GM12878 (cell line): ENCODE measurements at regions not wholly inside any gene's neighbourhood (a gene's known extent, or its start where the extent isn't known, plus 50 kb on each side); places are given as distances from the start of the nearest gene placed in this dataset.

ENCODE experiments used
- ATAC-seq: fragments of 200-7000 bp; cut with Tn5 transposase; 3 replicates; pipeline ENCODE4 v1.9.1; 2020; ENCODE audit warnings: mild to moderate bottlenecking, moderate library complexity
- BruUV-seq: library from RNA; stranded (reverse); fragments of 400-500 nt; replicated peaks from 2 replicates; lab custom pipeline; 2021; lab: Mats Ljungman, UMichigan
- CTCF ChIA-PET: fragments of 300-600 bp; sonication (Branson Sonifier 250); formaldehyde crosslinking; extraction: SDS; loops from one replicate; lab custom pipeline; 2021; ENCODE audit warnings: inconsistent platforms; lab: Yijun Ruan, JAX
- POLR2A ChIA-PET: fragments of 350-600 bp; formaldehyde crosslinking; extraction: SDS; loops from one replicate; lab custom pipeline; 2021; ENCODE audit warnings: inconsistent platforms; lab: Charles Lee
- RAD21 ChIA-PET: fragments of 300-600 bp; sonication (Branson Sonifier 250); formaldehyde crosslinking; loops from one replicate; lab custom pipeline; 2023; ENCODE audit warnings: antibody characterized with exemption; ENCODE audit not compliant: unreplicated experiment; lab: Charles Lee
- SMC1A ChIA-PET: fragments of 300-600 bp; sonication (Branson Sonifier 250); formaldehyde crosslinking; loops from one replicate; lab custom pipeline; 2023; ENCODE audit not compliant: unreplicated experiment, uncharacterized antibody; lab: Charles Lee
- DNase-seq: peaks from one replicate; pipeline ENCODE4 v3.0.0-alpha.2; 2011; ENCODE audit warnings: low read depth, low spot score
- FAIRE-seq: peaks from 3 replicates; lab custom pipeline; 2011; peaks lifted over from hg19 to GRCh38; lab: Jason Lieb, UNC
- H2AFZ ChIP-seq: 2 replicates; pipeline ENCODE4 v1.6.0; 2011; ENCODE audit warnings: low read depth, low read length, control low read depth; ENCODE audit not compliant: control insufficient read depth
- H3K27ac ChIP-seq: 2 replicates; pipeline ENCODE4 v1.5.1; 2011; ENCODE audit warnings: control low read depth; ENCODE audit not compliant: control insufficient read depth, insufficient read depth
- H3K27me3 ChIP-seq, 2 experiments: replicated peaks in 1 of 2; 2 replicates each; pipeline versions ENCODE4 v1.6.0 to v1.6.1; 2011; ENCODE audit warnings: low read length in 1 of 2; ENCODE audit not compliant: control insufficient read depth in 2 of 2, insufficient read depth in 2 of 2
- H3K36me3 ChIP-seq, 2 experiments: 2 replicates each; pipeline ENCODE4 v1.5.1; 2011; ENCODE audit warnings: low read length in 1 of 2; ENCODE audit not compliant: control insufficient read depth in 2 of 2, insufficient read depth in 2 of 2
- H3K4me1 ChIP-seq: 2 replicates; pipeline ENCODE4 v1.6.1; 2011; ENCODE audit warnings: mild to moderate bottlenecking, low read length, moderate library complexity, mixed read lengths; ENCODE audit not compliant: control insufficient read depth, insufficient read depth
- H3K4me2 ChIP-seq: 2 replicates; pipeline ENCODE4 v1.6.0; 2011; ENCODE audit warnings: control low read depth; ENCODE audit not compliant: control insufficient read depth, insufficient read depth
- H3K4me3 ChIP-seq: fragments of 200-600 bp; sonication (generic); 2 replicates; pipeline ENCODE4 v1.5.1; 2016
- H3K79me2 ChIP-seq: 2 replicates; pipeline ENCODE4 v1.6.0; 2011; ENCODE audit warnings: low read length; ENCODE audit not compliant: control insufficient read depth, insufficient read depth
- H3K9ac ChIP-seq: 2 replicates; pipeline ENCODE4 v1.8.0; 2011; ENCODE audit warnings: low read length, control low read depth, mixed read lengths; ENCODE audit not compliant: control insufficient read depth, insufficient read depth
- H3K9me3 ChIP-seq: replicated peaks from 3 replicates; pipeline ENCODE4 v1.5.1; 2011; ENCODE audit warnings: mild to moderate bottlenecking, low read length; ENCODE audit not compliant: control insufficient read depth, insufficient read depth
- H4K20me1 ChIP-seq: 2 replicates; pipeline ENCODE4 v1.6.0; 2011; ENCODE audit not compliant: control insufficient read depth, insufficient read depth
- CBFB ChIP-seq: IDR thresholded peaks from 2 replicates; pipeline ENCODE4 v1.6.1; 2016; ENCODE audit warnings: antibody characterized with exemption, low read depth
- KAT2A ChIP-seq: conservative IDR thresholded peaks from 2 replicates; pipeline ENCODE4 v1.6.1; 2011; ENCODE audit warnings: low read depth, low read length; ENCODE audit not compliant: control insufficient read depth
- MTA3 ChIP-seq: IDR thresholded peaks from 2 replicates; pipeline ENCODE4 v1.6.1; 2012; ENCODE audit warnings: low read length, inconsistent platforms, borderline replicate concordance
- NFYA ChIP-seq: IDR thresholded peaks from 2 replicates; pipeline ENCODE4 v1.6.1; 2011; ENCODE audit warnings: low read depth, mild to moderate bottlenecking, low read length, improper control_type of control experiment, borderline replicate concordance
- PAX5 ChIP-seq: IDR thresholded peaks from 2 replicates; pipeline ENCODE4 v1.6.1; 2011; ENCODE audit warnings: low read depth, low read length, borderline replicate concordance
- POU2F2 ChIP-seq: IDR thresholded peaks from 3 replicates; pipeline ENCODE4 v1.6.1; 2011; ENCODE audit warnings: low read depth, mild to moderate bottlenecking, low read length, borderline replicate concordance
- RELA ChIP-seq: fragments of 450-650 bp; IDR thresholded peaks from 2 replicates; pipeline ENCODE4 v1.8.0; 2014; ENCODE audit warnings: borderline replicate concordance; ENCODE audit not compliant: partially characterized antibody
- SP1 ChIP-seq: IDR thresholded peaks from one replicate; pipeline ENCODE4 v1.6.1; 2011; ENCODE audit warnings: low read depth, low read length
- ZNF207 ChIP-seq: fragments of 450-650 bp; IDR thresholded peaks from 2 replicates; pipeline ENCODE4 v1.6.1; 2014; ENCODE audit warnings: antibody characterized with exemption, mild to moderate bottlenecking, borderline replicate concordance
- ZNF384 ChIP-seq: IDR thresholded peaks from 2 replicates; pipeline ENCODE4 v1.6.1; 2012; ENCODE audit warnings: low read depth, mild to moderate bottlenecking, low read length, improper control_type of control experiment, borderline replicate concordance
- WGBS: methylation state at CpG from one replicate; pipeline ENCODE4 v1.1.6; 2016; ENCODE audit warnings: low lambda C conversion rate; ENCODE audit not compliant: insufficient replicate concordance, insufficient coverage; ENCODE audit errors: missing lambda C conversion rate; 5-methylcytosine and 5-hydroxymethylcytosine counted together
- in situ Hi-C: fragments of 300-500 bp; cut with MboI; formaldehyde crosslinking; loops from 9 replicates; pipeline ENCODE4 v1.14.3; 2018; ENCODE audit warnings: mixed read lengths
- intact Hi-C: fragments of 100-400 bp; cut with micrococcal nuclease; formaldehyde crosslinking; loops from one replicate; pipeline ENCODE4 v1.14.2; 2022; ENCODE audit not compliant: unreplicated experiment
- TF ChIP-seq, protein P1 (sequence below): fragments of 450-650 bp; IDR thresholded peaks from 2 replicates; pipeline ENCODE4 v1.6.1; 2017; ENCODE audit warnings: low read depth, mild to moderate bottlenecking, moderate library complexity
- TF ChIP-seq, protein P2 (sequence below): fragments of 450-650 bp; IDR thresholded peaks from 2 replicates; pipeline ENCODE4 v1.6.1; 2017; ENCODE audit warnings: mild to moderate bottlenecking, low read depth, inconsistent platforms; ENCODE audit not compliant: poor library complexity, severe bottlenecking
- TF ChIP-seq, protein P3 (sequence below): fragments of 450-650 bp; IDR thresholded peaks from 2 replicates; pipeline ENCODE4 v1.6.1; 2014; ENCODE audit warnings: mild to moderate bottlenecking
- TF ChIP-seq, protein P4 (sequence below): IDR thresholded peaks from 2 replicates; pipeline ENCODE4 v1.6.1; 2011; ENCODE audit warnings: mild to moderate bottlenecking, low read depth, low read length, moderate library complexity; ENCODE audit not compliant: insufficient replicate concordance
- TF ChIP-seq, protein P5 (sequence below): IDR thresholded peaks from 2 replicates; pipeline ENCODE4 v1.6.1; 2012; ENCODE audit warnings: low read depth, low read length, improper control_type of control experiment

DNA sequence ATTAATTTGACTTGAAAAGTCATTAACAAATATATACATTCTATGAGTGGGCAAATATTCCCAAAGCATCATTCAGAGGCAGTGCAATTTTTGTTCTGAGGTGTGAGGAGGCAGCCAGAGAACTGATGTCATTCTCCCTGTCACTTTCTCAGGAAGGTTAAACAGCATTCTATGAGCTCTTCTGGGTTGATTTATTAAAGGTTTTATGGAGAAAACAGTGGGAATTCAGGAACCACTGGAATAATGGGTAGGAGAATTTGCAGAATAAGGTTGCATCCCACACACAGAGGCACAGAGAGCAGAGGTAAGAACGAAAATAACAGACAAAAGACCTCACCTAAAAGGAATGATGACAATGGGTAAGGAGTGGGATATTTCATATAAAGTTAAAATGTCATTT, 860.6 kb downstream of the TFAP2A start:
- POLR2A ChIA-PET, result no interaction called here
- FAIRE-seq (no peak), DNase-seq (no peak), ATAC-seq (no peak)
- Histone ChIP-seq H3K9ac (no peak overlapping the region), H2AFZ (no peak overlapping the region), H3K4me3 (no peak overlapping the region), H3K27ac (no peak overlapping the region), H3K4me2 (no peak overlapping the region), H3K27me3 (no peaks in the 10 kb centered on the region), H3K36me3 (no peaks in the 10 kb centered on the region), H3K79me2 (no peaks in the 10 kb centered on the region), H3K4me1 (no peaks in the 10 kb centered on the region), H4K20me1 (no peaks in the 10 kb centered on the region), H3K9me3 (no peaks in the 10 kb centered on the region; the same call in 2 of the 3 replicates)
- SMC1A ChIA-PET, result no interaction called here
- RAD21 ChIA-PET, result no interaction called here
- intact Hi-C loops, result no loop called here
- 0% methylated on average over 1 of the region's 1 CpG for WGBS
- TF ChIP-seq ZNF384 (no peak), RELA (no peak), CBFB (no peak), NFYA (no peak), POU2F2 (no peak), PAX5 (no peak), MTA3 (no peak), KAT2A (no peak), ZNF207 (no peak), SP1 (no peak)
- TF ChIP-seq, protein P1, sequence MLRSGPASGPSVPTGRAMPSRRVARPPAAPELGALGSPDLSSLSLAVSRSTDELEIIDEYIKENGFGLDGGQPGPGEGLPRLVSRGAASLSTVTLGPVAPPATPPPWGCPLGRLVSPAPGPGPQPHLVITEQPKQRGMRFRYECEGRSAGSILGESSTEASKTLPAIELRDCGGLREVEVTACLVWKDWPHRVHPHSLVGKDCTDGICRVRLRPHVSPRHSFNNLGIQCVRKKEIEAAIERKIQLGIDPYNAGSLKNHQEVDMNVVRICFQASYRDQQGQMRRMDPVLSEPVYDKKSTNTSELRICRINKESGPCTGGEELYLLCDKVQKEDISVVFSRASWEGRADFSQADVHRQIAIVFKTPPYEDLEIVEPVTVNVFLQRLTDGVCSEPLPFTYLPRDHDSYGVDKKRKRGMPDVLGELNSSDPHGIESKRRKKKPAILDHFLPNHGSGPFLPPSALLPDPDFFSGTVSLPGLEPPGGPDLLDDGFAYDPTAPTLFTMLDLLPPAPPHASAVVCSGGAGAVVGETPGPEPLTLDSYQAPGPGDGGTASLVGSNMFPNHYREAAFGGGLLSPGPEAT, result no peak
- TF ChIP-seq, protein P2, sequence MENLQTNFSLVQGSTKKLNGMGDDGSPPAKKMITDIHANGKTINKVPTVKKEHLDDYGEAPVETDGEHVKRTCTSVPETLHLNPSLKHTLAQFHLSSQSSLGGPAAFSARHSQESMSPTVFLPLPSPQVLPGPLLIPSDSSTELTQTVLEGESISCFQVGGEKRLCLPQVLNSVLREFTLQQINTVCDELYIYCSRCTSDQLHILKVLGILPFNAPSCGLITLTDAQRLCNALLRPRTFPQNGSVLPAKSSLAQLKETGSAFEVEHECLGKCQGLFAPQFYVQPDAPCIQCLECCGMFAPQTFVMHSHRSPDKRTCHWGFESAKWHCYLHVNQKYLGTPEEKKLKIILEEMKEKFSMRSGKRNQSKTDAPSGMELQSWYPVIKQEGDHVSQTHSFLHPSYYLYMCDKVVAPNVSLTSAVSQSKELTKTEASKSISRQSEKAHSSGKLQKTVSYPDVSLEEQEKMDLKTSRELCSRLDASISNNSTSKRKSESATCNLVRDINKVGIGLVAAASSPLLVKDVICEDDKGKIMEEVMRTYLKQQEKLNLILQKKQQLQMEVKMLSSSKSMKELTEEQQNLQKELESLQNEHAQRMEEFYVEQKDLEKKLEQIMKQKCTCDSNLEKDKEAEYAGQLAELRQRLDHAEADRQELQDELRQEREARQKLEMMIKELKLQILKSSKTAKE, result no peak
- TF ChIP-seq, protein P3, sequence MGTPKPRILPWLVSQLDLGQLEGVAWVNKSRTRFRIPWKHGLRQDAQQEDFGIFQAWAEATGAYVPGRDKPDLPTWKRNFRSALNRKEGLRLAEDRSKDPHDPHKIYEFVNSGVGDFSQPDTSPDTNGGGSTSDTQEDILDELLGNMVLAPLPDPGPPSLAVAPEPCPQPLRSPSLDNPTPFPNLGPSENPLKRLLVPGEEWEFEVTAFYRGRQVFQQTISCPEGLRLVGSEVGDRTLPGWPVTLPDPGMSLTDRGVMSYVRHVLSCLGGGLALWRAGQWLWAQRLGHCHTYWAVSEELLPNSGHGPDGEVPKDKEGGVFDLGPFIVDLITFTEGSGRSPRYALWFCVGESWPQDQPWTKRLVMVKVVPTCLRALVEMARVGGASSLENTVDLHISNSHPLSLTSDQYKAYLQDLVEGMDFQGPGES, result no peak
- TF ChIP-seq, protein P4, sequence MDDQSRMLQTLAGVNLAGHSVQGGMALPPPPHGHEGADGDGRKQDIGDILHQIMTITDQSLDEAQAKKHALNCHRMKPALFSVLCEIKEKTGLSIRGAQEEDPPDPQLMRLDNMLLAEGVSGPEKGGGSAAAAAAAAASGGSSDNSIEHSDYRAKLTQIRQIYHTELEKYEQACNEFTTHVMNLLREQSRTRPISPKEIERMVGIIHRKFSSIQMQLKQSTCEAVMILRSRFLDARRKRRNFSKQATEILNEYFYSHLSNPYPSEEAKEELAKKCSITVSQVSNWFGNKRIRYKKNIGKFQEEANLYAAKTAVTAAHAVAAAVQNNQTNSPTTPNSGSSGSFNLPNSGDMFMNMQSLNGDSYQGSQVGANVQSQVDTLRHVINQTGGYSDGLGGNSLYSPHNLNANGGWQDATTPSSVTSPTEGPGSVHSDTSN, result no peak
- TF ChIP-seq, protein P5, sequence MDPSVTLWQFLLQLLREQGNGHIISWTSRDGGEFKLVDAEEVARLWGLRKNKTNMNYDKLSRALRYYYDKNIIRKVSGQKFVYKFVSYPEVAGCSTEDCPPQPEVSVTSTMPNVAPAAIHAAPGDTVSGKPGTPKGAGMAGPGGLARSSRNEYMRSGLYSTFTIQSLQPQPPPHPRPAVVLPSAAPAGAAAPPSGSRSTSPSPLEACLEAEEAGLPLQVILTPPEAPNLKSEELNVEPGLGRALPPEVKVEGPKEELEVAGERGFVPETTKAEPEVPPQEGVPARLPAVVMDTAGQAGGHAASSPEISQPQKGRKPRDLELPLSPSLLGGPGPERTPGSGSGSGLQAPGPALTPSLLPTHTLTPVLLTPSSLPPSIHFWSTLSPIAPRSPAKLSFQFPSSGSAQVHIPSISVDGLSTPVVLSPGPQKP, result no peak
- CTCF ChIA-PET, result no interaction called here
- no TSS peak for BruUV-seq
- in situ Hi-C loops, result no loop called here
